ENCODE measurements at regions not wholly inside any gene's neighbourhood (a gene's known extent, or its start where the extent isn't known, plus 50 kb on each side); places are given as distances from the start of the nearest gene placed in this dataset.

GRCh38 chr9:88215196-88216125 is 77.2 kb upstream of the SPATA31C2 start:
- ATAC-seq (ENCODE audit: insufficient read depth, low read depth) (no peak), DNase-seq (no peak)
- Histone ChIP-seq H3K9ac (ENCODE audit: low read depth, low read length) (no peak overlapping the region), H4K20me1 (ENCODE audit: insufficient read depth, low read length) (no peaks in the 10 kb centered on the region), H3K36me3 (ENCODE audit: insufficient read depth, low read length) (no peaks in the 10 kb centered on the region), H3K27me3 (ENCODE audit: insufficient read depth, low read length, poor library complexity) (no peaks in the 10 kb centered on the region), H3K4me2 (ENCODE audit: insufficient read depth, low read length) (no peak overlapping the region), H3K4me1 (ENCODE audit: insufficient read depth, low read length) (no peaks in the 10 kb centered on the region), H3K4me3 (ENCODE audit: low read depth in 1 of 2, low read length in 2 of 2) (no peak overlapping the region), H3K27ac (ENCODE audit: low read length) (no peak overlapping the region), H3K9me3 (ENCODE audit: insufficient read depth, low read length, severe bottlenecking) (no peaks in the 10 kb centered on the region), H2AFZ (ENCODE audit: low read depth, low read length) (no peak overlapping the region), H3K79me2 (ENCODE audit: insufficient read depth, low read length) (no peaks in the 10 kb centered on the region)
- TF ChIP-seq EZH2 (IDR thresholded peaks at IDR 0.05; ENCODE audit: borderline replicate concordance, low read depth, low read length, severe bottlenecking): no peak
- TF ChIP-seq CTCF (IDR thresholded peaks at IDR 0.05; ENCODE audit: borderline replicate concordance, extremely low read depth, low read length, poor library complexity, severe bottlenecking): no peak

GRCh38 chr9:88202321-88202720 is 64.0 kb upstream of the SPATA31C2 start:
- Histone ChIP-seq H3K9ac (ENCODE audit: low read depth, low read length) (no peak overlapping the region), H3K4me3 (ENCODE audit: low read depth in 1 of 2, low read length in 2 of 2) (no peak overlapping the region), H3K27ac (ENCODE audit: low read length) (no peak overlapping the region), H3K36me3 (ENCODE audit: insufficient read depth, low read length) (no peaks in the 10 kb centered on the region), H3K9me3 (ENCODE audit: insufficient read depth, low read length, severe bottlenecking) (no peaks in the 10 kb centered on the region), H2AFZ (ENCODE audit: low read depth, low read length) (no peak overlapping the region), H3K4me2 (ENCODE audit: insufficient read depth, low read length) (no peak overlapping the region), H4K20me1 (ENCODE audit: insufficient read depth, low read length) (no peaks in the 10 kb centered on the region), H3K79me2 (ENCODE audit: insufficient read depth, low read length) (no peaks in the 10 kb centered on the region), H3K4me1 (ENCODE audit: insufficient read depth, low read length) (no peaks in the 10 kb centered on the region), H3K27me3 (ENCODE audit: insufficient read depth, low read length, poor library complexity) (peaks cover 5% of the 10 kb centered on the region)
- ATAC-seq (ENCODE audit: insufficient read depth, low read depth): no peak
- no peak for DNase-seq
- TF ChIP-seq CTCF (IDR thresholded peaks at IDR 0.05; ENCODE audit: borderline replicate concordance, extremely low read depth, low read length, poor library complexity, severe bottlenecking) (no peak), EZH2 (IDR thresholded peaks at IDR 0.05; ENCODE audit: borderline replicate concordance, low read depth, low read length, severe bottlenecking) (no peak)

DNA sequence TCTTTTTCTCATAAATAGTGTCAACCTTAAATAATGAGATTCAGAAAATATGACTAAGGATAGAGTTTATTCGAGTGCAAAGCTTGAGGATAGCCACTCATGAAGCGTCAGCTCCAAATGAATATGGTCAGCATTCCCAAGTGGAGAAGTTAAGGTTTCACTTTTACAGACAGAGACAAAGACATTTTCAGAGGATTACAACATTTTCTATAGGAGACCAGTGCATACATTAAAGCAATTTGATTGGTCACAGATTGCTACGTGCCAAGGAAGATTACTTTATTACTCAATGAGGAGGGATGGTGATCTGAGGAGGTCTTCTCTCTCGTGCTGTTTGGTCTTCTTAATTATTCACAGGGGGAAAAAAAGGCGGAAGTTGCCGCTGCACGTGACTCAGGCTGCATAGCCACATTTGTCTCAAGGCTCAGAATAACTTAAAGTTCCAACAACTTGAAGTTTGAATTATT is 60.1 kb upstream of the SPATA31C2 start:
- Histone ChIP-seq H3K27ac (ENCODE audit: low read length) (no peak overlapping the region), H3K27me3 (ENCODE audit: insufficient read depth, low read length, poor library complexity) (peaks cover 10% of the 10 kb centered on the region), H3K9ac (ENCODE audit: low read depth, low read length) (no peak overlapping the region), H2AFZ (ENCODE audit: low read depth, low read length) (no peak overlapping the region), H4K20me1 (ENCODE audit: insufficient read depth, low read length) (no peaks in the 10 kb centered on the region), H3K4me2 (ENCODE audit: insufficient read depth, low read length) (no peak overlapping the region), H3K9me3 (ENCODE audit: insufficient read depth, low read length, severe bottlenecking) (no peaks in the 10 kb centered on the region), H3K36me3 (ENCODE audit: insufficient read depth, low read length) (no peaks in the 10 kb centered on the region), H3K4me1 (ENCODE audit: insufficient read depth, low read length) (no peaks in the 10 kb centered on the region), H3K4me3 (ENCODE audit: low read depth in 1 of 2, low read length in 2 of 2) (no peak overlapping the region), H3K79me2 (ENCODE audit: insufficient read depth, low read length) (no peaks in the 10 kb centered on the region)
- DNase-seq (no peak), ATAC-seq (ENCODE audit: insufficient read depth, low read depth) (no peak)
- TF ChIP-seq CTCF (IDR thresholded peaks at IDR 0.05; ENCODE audit: borderline replicate concordance, extremely low read depth, low read length, poor library complexity, severe bottlenecking) (no peak), EZH2 (IDR thresholded peaks at IDR 0.05; ENCODE audit: borderline replicate concordance, low read depth, low read length, severe bottlenecking) (no peak)

Measured in DND-41 (cell line).